GM23338 (cell line): ENCODE measurements at regions not wholly inside any gene's neighbourhood (a gene's known extent, or its start where the extent isn't known, plus 50 kb on each side); places are given as distances from the start of the nearest gene placed in this dataset.

Source experiments
- ATAC-seq: fragments of 200-7000 bp; cut with Tn5 transposase; 3 replicates; pipeline ENCODE4 v1.9.1; 2020
- DNase-seq: peaks from one replicate; pipeline ENCODE4 v3.0.0-alpha.2; 2015; ENCODE audit warnings: low spot score
- H2AFZ ChIP-seq: fragments of 200-600 bp; sonication (generic); 2 replicates; pipeline ENCODE4 v1.8.0; 2016; ENCODE audit warnings: antibody characterized with exemption, mild to moderate bottlenecking, moderate library complexity
- H3F3A ChIP-seq: fragments of 200-600 bp; sonication (generic); replicated peaks from 2 replicates; pipeline ENCODE4 v1.8.0; 2017; ENCODE audit warnings: antibody characterized with exemption, mixed run types, low read depth
- H3K27ac ChIP-seq: fragments of 200-600 bp; sonication (generic); 2 replicates; pipeline ENCODE4 v1.6.1; 2016; ENCODE audit warnings: low read depth
- H3K27me3 ChIP-seq: fragments of 200-600 bp; sonication (generic); 2 replicates; pipeline ENCODE4 v1.8.0; 2016; ENCODE audit warnings: mild to moderate bottlenecking, mixed run types, moderate library complexity; ENCODE audit not compliant: insufficient read depth
- H3K36me3 ChIP-seq: fragments of 200-600 bp; sonication (generic); 2 replicates; pipeline ENCODE4 v1.8.0; 2016; ENCODE audit warnings: mild to moderate bottlenecking; ENCODE audit not compliant: insufficient read depth
- H3K4me1 ChIP-seq: fragments of 200-600 bp; sonication (generic); 2 replicates; pipeline ENCODE4 v1.8.0; 2016; ENCODE audit warnings: mild to moderate bottlenecking, moderate library complexity; ENCODE audit not compliant: insufficient read depth
- H3K4me2 ChIP-seq: fragments of 200-600 bp; sonication (generic); 2 replicates; pipeline ENCODE4 v1.7.1; 2017; ENCODE audit warnings: mixed run types
- H3K4me3 ChIP-seq: fragments of 200-600 bp; sonication (generic); 2 replicates; pipeline ENCODE4 v1.6.1; 2016; ENCODE audit warnings: mixed run types
- H3K79me2 ChIP-seq: fragments of 200-600 bp; sonication (generic); replicated peaks from 2 replicates; pipeline ENCODE4 v1.8.0; 2017; ENCODE audit warnings: mild to moderate bottlenecking; ENCODE audit not compliant: insufficient read depth
- H3K9me2 ChIP-seq: fragments of 200-600 bp; sonication (generic); 2 replicates; pipeline ENCODE4 v1.8.0; 2017; ENCODE audit not compliant: insufficient read depth
- H4K20me1 ChIP-seq: fragments of 200-600 bp; sonication (generic); replicated peaks from 2 replicates; pipeline ENCODE4 v1.8.0; 2017; ENCODE audit warnings: mild to moderate bottlenecking; ENCODE audit not compliant: insufficient read depth
- H3K27ac Mint-ChIP-seq: 2 replicates; pipeline ENCODE4 v1.8.0; 2020; ENCODE audit warnings: inconsistent platforms, mild to moderate bottlenecking, moderate library complexity, mixed read lengths
- H3K27me3 Mint-ChIP-seq: 3 replicates; pipeline ENCODE4 v1.8.0; 2022; ENCODE audit warnings: low read depth, mild to moderate bottlenecking, moderate library complexity, mixed read lengths, inconsistent platforms; ENCODE audit not compliant: insufficient read depth, poor library complexity
- H3K36me3 Mint-ChIP-seq: 3 replicates; pipeline ENCODE4 v1.8.0; 2021; ENCODE audit warnings: low read depth, mild to moderate bottlenecking, inconsistent platforms, moderate library complexity, mixed read lengths
- H3K4me1 Mint-ChIP-seq: 3 replicates; pipeline ENCODE4 v1.8.0; 2020; ENCODE audit warnings: mild to moderate bottlenecking, inconsistent platforms, mixed read lengths
- H3K4me3 Mint-ChIP-seq: 3 replicates; pipeline ENCODE4 v1.8.0; 2021; ENCODE audit warnings: moderate library complexity, mild to moderate bottlenecking, inconsistent platforms, mixed read lengths
- H3K9me3 Mint-ChIP-seq: 3 replicates; pipeline ENCODE4 v1.8.0; 2020; ENCODE audit warnings: moderate library complexity, mild to moderate bottlenecking, inconsistent platforms, mixed read lengths
- CREB1 ChIP-seq: fragments of 250-450 bp; sonication (Bioruptor Pico); IDR thresholded peaks from 2 replicates; pipeline ENCODE4 v1.5.0; 2020; ENCODE audit warnings: low read depth, mild to moderate bottlenecking, moderate library complexity
- CTCF ChIP-seq, 2 experiments: fragments of 200-600 bp in 1 of 2; sonication (generic) in 1 of 2; conservative IDR thresholded peaks; 2 replicates each; pipeline versions ENCODE4 v1.5.1 to v1.6.1; 2016 to 2017; ENCODE audit warnings: antibody characterized with exemption in 2 of 2, low read depth in 2 of 2, mild to moderate bottlenecking in 2 of 2, moderate library complexity in 1 of 2
- ETS1 ChIP-seq: IDR thresholded peaks from 2 replicates; pipeline ENCODE4 v1.6.1; 2016; ENCODE audit warnings: antibody characterized with exemption
- EZH2 ChIP-seq: fragments of 200-600 bp; sonication (generic); IDR thresholded peaks from one replicate; pipeline ENCODE4 v1.8.0; 2017; ENCODE audit warnings: antibody characterized with exemption, mild to moderate bottlenecking, low read depth; ENCODE audit not compliant: unreplicated experiment
- JUNB ChIP-seq: IDR thresholded peaks from one replicate; pipeline ENCODE4 v1.6.1; 2016; ENCODE audit warnings: antibody characterized with exemption; ENCODE audit not compliant: unreplicated experiment
- NANOG ChIP-seq: IDR thresholded peaks from 2 replicates; pipeline ENCODE4 v1.6.1; 2016; ENCODE audit warnings: antibody characterized with exemption, borderline replicate concordance
- REST ChIP-seq: IDR thresholded peaks from one replicate; pipeline ENCODE4 v1.6.1; 2018; ENCODE audit warnings: antibody characterized with exemption; ENCODE audit not compliant: unreplicated experiment
- STAT1 ChIP-seq: IDR thresholded peaks from one replicate; pipeline ENCODE4 v1.6.1; 2016; ENCODE audit warnings: antibody characterized with exemption; ENCODE audit not compliant: unreplicated experiment
- ZNF331 ChIP-seq: fragments of 250-450 bp; sonication (Bioruptor Pico); IDR thresholded peaks from 2 replicates; pipeline ENCODE4 v1.5.0; 2020; ENCODE audit warnings: low read depth, mild to moderate bottlenecking, moderate library complexity

- no peak for TF ChIP-seq CTCF (conservative IDR thresholded peaks at IDR 0.05; ENCODE audit: low read depth in 2 of 2)
- no peak for TF ChIP-seq REST
- TF ChIP-seq CREB1 (CRISPR knock-in tag) = no peak
- no peak for TF ChIP-seq JUNB
- TF ChIP-seq EZH2 = no peak
Observed at GRCh38 chr15:39458131-39458530, 122.7 kb upstream of the THBS1 start (continued).

- H3K4me3 Mint-ChIP-seq = no peak overlapping the region
- no peak overlapping the region for H3K27ac Mint-ChIP-seq
- peaks cover 3% of the 10 kb centered on the region for H3K27me3 Mint-ChIP-seq
- Histone ChIP-seq H3F3A (no peaks in the 10 kb centered on the region), H3K36me3 (no peaks in the 10 kb centered on the region), H3K27ac (no peak overlapping the region), H3K4me1 (no peaks in the 10 kb centered on the region), H3K27me3 (no peaks in the 10 kb centered on the region), H3K4me3 (no peak overlapping the region), H3K4me2 (no peak overlapping the region), H2AFZ (no peak overlapping the region), H3K9me2 (peaks cover 10% of the 10 kb centered on the region; the same call in 1 of the 2 replicates), H3K79me2 (no peaks in the 10 kb centered on the region), H4K20me1 (no peaks in the 10 kb centered on the region)
- DNase-seq (no peak), ATAC-seq (no peak)
- TF ChIP-seq ZNF331 = no peak
- no peak for TF ChIP-seq NANOG
- TF ChIP-seq STAT1 = no peak
- TF ChIP-seq REST = no peak
- TF ChIP-seq EZH2 = no peak
- no peak for TF ChIP-seq CTCF (conservative IDR thresholded peaks at IDR 0.05; ENCODE audit: low read depth in 2 of 2)
- TF ChIP-seq JUNB = no peak
- no peak for TF ChIP-seq ETS1
- no peak for TF ChIP-seq CREB1 (CRISPR knock-in tag)
- H3K4me1 Mint-ChIP-seq = no peaks in the 10 kb centered on the region
- no peaks in the 10 kb centered on the region for H3K36me3 Mint-ChIP-seq
- no peaks in the 10 kb centered on the region for H3K9me3 Mint-ChIP-seq
Observed at GRCh38 chr15:39459548-39459947, 121.3 kb upstream of the THBS1 start.
